Vagina (tissue), 2 donors: ENCODE measurements at regions not wholly inside any gene's neighbourhood (a gene's known extent, or its start where the extent isn't known, plus 50 kb on each side); places are given as distances from the start of the nearest gene placed in this dataset.

Experiments used
- POLR2A ChIP-seq, 2 donors: fragments of 450-650 bp; IDR thresholded peaks; one replicate each; pipeline ENCODE4 v1.6.1; 2017; ENCODE audit warnings: antibody characterized with exemption in 2 of 2, mild to moderate bottlenecking in 2 of 2, moderate library complexity in 2 of 2
- POLR2AphosphoS5 ChIP-seq, 2 donors: sonication (generic); formaldehyde crosslinking; IDR thresholded peaks; one replicate each; pipeline ENCODE4 v1.9.0; 2017; ENCODE audit warnings: antibody characterized with exemption in 2 of 2, mild to moderate bottlenecking in 2 of 2, low read depth in 1 of 2; ENCODE audit not compliant: insufficient read depth in 1 of 2
- TF ChIP-seq, protein P1 (sequence below), 3 experiments: fragments of 450-650 bp in 2 of 3; fragments of 200-600 bp in 1 of 3; sonication (generic) in 1 of 3; IDR thresholded peaks; one replicate each; pipeline ENCODE4 v1.5.1; 2017 to 2019; ENCODE audit warnings: antibody characterized with exemption in 3 of 3, mild to moderate bottlenecking in 2 of 3, moderate library complexity in 2 of 3

DNA sequence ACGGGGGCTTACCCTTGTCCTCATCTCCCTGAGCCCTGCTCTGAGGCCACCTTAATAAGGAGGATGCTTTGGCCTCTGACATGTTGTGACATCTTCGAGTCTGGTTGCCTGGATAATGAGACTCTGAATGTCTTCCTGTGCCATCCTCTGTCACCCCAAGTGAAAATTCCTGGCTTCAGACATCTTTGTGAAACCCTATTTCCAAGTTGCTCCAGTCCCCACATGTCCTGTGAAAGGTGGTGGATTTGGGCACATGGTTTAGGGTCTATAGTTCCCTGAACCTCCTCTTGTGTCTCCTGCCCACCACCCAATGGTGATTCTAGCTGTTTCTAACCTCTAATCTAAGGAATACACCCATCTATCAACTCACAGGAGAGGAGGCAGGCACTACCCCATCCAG is 223.1 kb upstream of the GLI3 start:
- TF ChIP-seq, protein P1, sequence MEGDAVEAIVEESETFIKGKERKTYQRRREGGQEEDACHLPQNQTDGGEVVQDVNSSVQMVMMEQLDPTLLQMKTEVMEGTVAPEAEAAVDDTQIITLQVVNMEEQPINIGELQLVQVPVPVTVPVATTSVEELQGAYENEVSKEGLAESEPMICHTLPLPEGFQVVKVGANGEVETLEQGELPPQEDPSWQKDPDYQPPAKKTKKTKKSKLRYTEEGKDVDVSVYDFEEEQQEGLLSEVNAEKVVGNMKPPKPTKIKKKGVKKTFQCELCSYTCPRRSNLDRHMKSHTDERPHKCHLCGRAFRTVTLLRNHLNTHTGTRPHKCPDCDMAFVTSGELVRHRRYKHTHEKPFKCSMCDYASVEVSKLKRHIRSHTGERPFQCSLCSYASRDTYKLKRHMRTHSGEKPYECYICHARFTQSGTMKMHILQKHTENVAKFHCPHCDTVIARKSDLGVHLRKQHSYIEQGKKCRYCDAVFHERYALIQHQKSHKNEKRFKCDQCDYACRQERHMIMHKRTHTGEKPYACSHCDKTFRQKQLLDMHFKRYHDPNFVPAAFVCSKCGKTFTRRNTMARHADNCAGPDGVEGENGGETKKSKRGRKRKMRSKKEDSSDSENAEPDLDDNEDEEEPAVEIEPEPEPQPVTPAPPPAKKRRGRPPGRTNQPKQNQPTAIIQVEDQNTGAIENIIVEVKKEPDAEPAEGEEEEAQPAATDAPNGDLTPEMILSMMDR (IDR thresholded peaks at IDR 0.05) = no peak
- TF ChIP-seq POLR2A (IDR thresholded peaks at IDR 0.05) = no peak
- TF ChIP-seq POLR2AphosphoS5 (IDR thresholded peaks at IDR 0.05; ENCODE audit: insufficient read depth in 1 of 2, low read depth in 1 of 2) = no peak
